Spleen (tissue), 11 donors: ENCODE measurements at regions not wholly inside any gene's neighbourhood (a gene's known extent, or its start where the extent isn't known, plus 50 kb on each side); places are given as distances from the start of the nearest gene placed in this dataset.
"Not testable (repeated sequence)": the region's sequence is repeated elsewhere in the genome, so short reads cannot be mapped to it uniquely, and the experiment has no call there.

ENCODE experiments used
- DNase-seq: peaks from one replicate; pipeline ENCODE4 v3.0.0-alpha.2; 2020
- H3K27ac ChIP-seq, 8 donors: fragments of 200-600 bp; sonication (generic) in 7 of 8; 1 replicate in 4 of 8; 2 replicates in 4 of 8; pipeline versions ENCODE4 v1.5.0 to v1.8.0; 2016 to 2021; ENCODE audit warnings: inconsistent platforms in 4 of 8, mild to moderate bottlenecking in 4 of 8, moderate library complexity in 1 of 8
- H3K27me3 ChIP-seq, 7 donors: fragments of 200-600 bp; sonication (generic) in 6 of 7; replicated peaks in 1 of 7; 1 replicate in 4 of 7; 2 replicates in 3 of 7; pipeline versions ENCODE4 v1.5.0 to v1.8.0; 2016 to 2021; ENCODE audit warnings: inconsistent platforms in 3 of 7, mild to moderate bottlenecking in 1 of 7
- H3K36me3 ChIP-seq, 6 donors: fragments of 200-600 bp; sonication (generic) in 5 of 6; 1 replicate in 4 of 6; 2 replicates in 2 of 6; pipeline versions ENCODE4 v1.5.0 to v1.8.0; 2016 to 2021; ENCODE audit warnings: inconsistent platforms in 2 of 6
- H3K4me1 ChIP-seq, 6 donors: fragments of 200-600 bp; sonication (generic) in 5 of 6; 1 replicate in 3 of 6; 2 replicates in 3 of 6; pipeline versions ENCODE4 v1.5.0 to v1.8.0; 2016 to 2021; ENCODE audit warnings: inconsistent platforms in 3 of 6
- H3K4me3 ChIP-seq, 8 donors: fragments of 200-600 bp; sonication (generic) in 7 of 8; 1 replicate in 4 of 8; 2 replicates in 4 of 8; pipeline versions ENCODE4 v1.5.0 to v1.8.0; 2016 to 2021; ENCODE audit warnings: inconsistent platforms in 4 of 8, mild to moderate bottlenecking in 4 of 8, moderate library complexity in 2 of 8
- H3K9me3 ChIP-seq, 8 donors: fragments of 200-600 bp; sonication (generic) in 7 of 8; 1 replicate in 4 of 8; 2 replicates in 4 of 8; pipeline versions ENCODE4 v1.5.0 to v1.8.0; 2016 to 2021; ENCODE audit warnings: inconsistent platforms in 4 of 8
- POLR2A ChIP-seq, 3 donors: fragments of 450-650 bp; IDR thresholded peaks; one replicate each; pipeline ENCODE4 v1.5.1; 2017; ENCODE audit warnings: antibody characterized with exemption in 3 of 3, mild to moderate bottlenecking in 1 of 3
- POLR2AphosphoS5 ChIP-seq, 3 donors: sonication (generic); formaldehyde crosslinking; IDR thresholded peaks; one replicate each; pipeline ENCODE4 v1.5.1; 2017; ENCODE audit warnings: antibody characterized with exemption in 3 of 3
- WGBS, 5 donors: extraction: QIAGEN DNeasy Blood & Tissue Kit in 3 of 5; methylation state at CpG; one replicate each; pipeline versions ENCODE4 v1.1.5 to v1.1.7; 2013 to 2018; 5-methylcytosine and 5-hydroxymethylcytosine counted together
- intact Hi-C: fragments of 100-400 bp; cut with DNase I; formaldehyde crosslinking; loops from one replicate; pipeline ENCODE4 v1.15.0; 2023; ENCODE audit warnings: low total_unique reads
- TF ChIP-seq, protein P1 (sequence below), 11 experiments: fragments of 200-600 bp in 7 of 11; fragments of 450-650 bp in 4 of 11; sonication (generic) in 4 of 11; IDR thresholded peaks in 8 of 11; conservative IDR thresholded peaks in 3 of 11; 1 replicate in 7 of 11; 2 replicates in 4 of 11; pipeline versions ENCODE4 v1.4.0 to v1.8.0; 2016 to 2021; ENCODE audit warnings: antibody characterized with exemption in 11 of 11, inconsistent platforms in 4 of 11, mild to moderate bottlenecking in 1 of 11
- donor health status: healthy with polysubstance abuse.
- donor health status: DM: no; HTN: no; CAD: no; lungs with moderate emphysema.
- donor health status: DM: no; HTN: no; CAD: no.
- donor health status: Bipolar disorder and iron deficiency.
- donor health status: healthy.
- donor health status: DM: no; HTN: no; CAD: no.
- donor health status: DM: yes; HTN: yes; CAD: no.

DNA sequence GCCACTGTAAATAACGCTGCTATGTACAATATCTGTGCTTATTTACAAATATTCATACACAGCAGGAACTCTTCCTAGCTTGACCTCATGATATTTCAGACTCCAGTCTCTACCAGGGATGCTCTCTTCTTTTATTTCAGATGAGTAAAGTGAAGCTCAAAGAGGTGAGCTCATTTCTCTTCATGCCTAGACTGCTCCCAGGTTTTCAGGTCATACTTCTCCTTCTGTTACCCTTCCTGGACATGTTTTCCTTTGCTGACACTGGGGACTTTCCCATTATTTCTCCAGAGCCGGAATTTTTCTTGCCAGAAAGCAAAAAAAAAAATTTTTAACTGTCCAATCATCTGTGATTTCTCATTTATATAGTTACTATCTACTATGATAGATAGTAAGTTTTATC is 147.2 kb upstream of the DST start:
- TF ChIP-seq, protein P1, sequence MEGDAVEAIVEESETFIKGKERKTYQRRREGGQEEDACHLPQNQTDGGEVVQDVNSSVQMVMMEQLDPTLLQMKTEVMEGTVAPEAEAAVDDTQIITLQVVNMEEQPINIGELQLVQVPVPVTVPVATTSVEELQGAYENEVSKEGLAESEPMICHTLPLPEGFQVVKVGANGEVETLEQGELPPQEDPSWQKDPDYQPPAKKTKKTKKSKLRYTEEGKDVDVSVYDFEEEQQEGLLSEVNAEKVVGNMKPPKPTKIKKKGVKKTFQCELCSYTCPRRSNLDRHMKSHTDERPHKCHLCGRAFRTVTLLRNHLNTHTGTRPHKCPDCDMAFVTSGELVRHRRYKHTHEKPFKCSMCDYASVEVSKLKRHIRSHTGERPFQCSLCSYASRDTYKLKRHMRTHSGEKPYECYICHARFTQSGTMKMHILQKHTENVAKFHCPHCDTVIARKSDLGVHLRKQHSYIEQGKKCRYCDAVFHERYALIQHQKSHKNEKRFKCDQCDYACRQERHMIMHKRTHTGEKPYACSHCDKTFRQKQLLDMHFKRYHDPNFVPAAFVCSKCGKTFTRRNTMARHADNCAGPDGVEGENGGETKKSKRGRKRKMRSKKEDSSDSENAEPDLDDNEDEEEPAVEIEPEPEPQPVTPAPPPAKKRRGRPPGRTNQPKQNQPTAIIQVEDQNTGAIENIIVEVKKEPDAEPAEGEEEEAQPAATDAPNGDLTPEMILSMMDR (IDR thresholded peaks at IDR 0.05 in 8 of 11, conservative IDR thresholded peaks at IDR 0.05 in 3 of 11) = no peak
- Histone ChIP-seq H3K4me3 (no peak overlapping the region), H3K36me3 (no peaks in the 10 kb centered on the region), H3K27ac (no peak overlapping the region), H3K9me3 (no peaks in the 10 kb centered on the region), H3K4me1 (peaks cover 0 to 18% (median 4%) of the 10 kb centered on the region in 6 donors), H3K27me3 (no peaks in the 10 kb centered on the region)
- WGBS, 5 donors = 52 to 62% (median 61%) methylated on average over 2 of the region's 2 CpGs
- intact Hi-C loops = no loop called here
- DNase-seq = no peak

DNA sequence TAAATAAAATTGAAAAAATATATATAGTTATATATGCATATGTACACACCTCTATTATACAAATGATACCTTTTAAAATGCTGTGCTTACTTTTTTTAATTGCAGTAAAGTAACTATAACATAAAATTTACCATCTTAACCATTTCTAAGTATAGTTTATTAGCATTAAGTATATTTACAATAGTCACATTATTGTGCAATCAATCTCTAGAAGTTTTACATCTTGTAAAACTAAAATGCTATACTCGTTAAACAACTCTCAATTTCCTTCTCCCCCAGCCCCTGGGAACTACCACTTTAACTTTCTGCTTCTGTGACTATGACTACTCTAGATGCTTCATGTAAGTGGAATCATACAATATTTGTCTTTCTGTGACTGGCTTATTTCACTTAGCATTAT is 146.7 kb upstream of the DST start:
- TF ChIP-seq POLR2AphosphoS5 (IDR thresholded peaks at IDR 0.05) (no peak), POLR2A (IDR thresholded peaks at IDR 0.05) (no peak)
- TF ChIP-seq, protein P1 (IDR thresholded peaks at IDR 0.05 in 8 of 11, conservative IDR thresholded peaks at IDR 0.05 in 3 of 11) = no peak
- no peaks in the 10 kb centered on the region for H3K9me3 ChIP-seq
- no peaks in the 10 kb centered on the region for H3K36me3 ChIP-seq
- peaks cover 0 to 18% (median 4%) of the 10 kb centered on the region in 6 donors for H3K4me1 ChIP-seq
- DNase-seq = no peak
- intact Hi-C loops = no loop called here
- WGBS, 5 donors = 69 to 84% (median 80%) methylated on average over 1 of the region's 1 CpG
- no peak overlapping the region for H3K27ac ChIP-seq
- no peaks in the 10 kb centered on the region for H3K27me3 ChIP-seq
- H3K4me3 ChIP-seq = no peak overlapping the region

DNA sequence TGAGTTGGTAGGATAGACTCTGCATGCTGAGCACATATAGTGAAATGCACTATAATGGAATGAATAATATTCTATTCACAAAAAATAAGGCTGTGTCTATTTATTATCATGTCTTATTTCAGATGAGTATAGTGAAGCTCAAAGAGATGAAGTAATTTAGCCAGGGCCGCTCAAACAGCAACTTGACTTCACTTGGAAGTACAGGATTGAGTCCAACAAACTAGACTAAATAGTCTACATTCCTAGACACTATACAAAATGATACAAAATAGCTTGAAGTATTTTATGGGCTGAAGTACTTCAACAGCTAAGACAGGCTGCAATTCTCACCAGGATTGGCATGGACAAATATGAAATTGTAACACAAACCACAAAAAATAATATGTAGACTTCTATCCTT is 144.5 kb upstream of the DST start:
- Histone ChIP-seq H3K9me3 (no peaks in the 10 kb centered on the region), H3K4me3 (no peak overlapping the region), H3K4me1 (peaks cover 0 to 18% (median 4%) of the 10 kb centered on the region in 6 donors), H3K36me3 (no peaks in the 10 kb centered on the region), H3K27me3 (no peaks in the 10 kb centered on the region), H3K27ac (no peak overlapping the region)
- 31 to 87% (median 80%) methylated on average over 1 of the region's 1 CpG for WGBS, 5 donors
- DNase-seq = no peak
- intact Hi-C loops = no loop called here
- TF ChIP-seq, protein P1 (IDR thresholded peaks at IDR 0.05 in 8 of 11, conservative IDR thresholded peaks at IDR 0.05 in 3 of 11) = no peak
- TF ChIP-seq POLR2A (IDR thresholded peaks at IDR 0.05) (no peak), POLR2AphosphoS5 (IDR thresholded peaks at IDR 0.05) (no peak)

DNA sequence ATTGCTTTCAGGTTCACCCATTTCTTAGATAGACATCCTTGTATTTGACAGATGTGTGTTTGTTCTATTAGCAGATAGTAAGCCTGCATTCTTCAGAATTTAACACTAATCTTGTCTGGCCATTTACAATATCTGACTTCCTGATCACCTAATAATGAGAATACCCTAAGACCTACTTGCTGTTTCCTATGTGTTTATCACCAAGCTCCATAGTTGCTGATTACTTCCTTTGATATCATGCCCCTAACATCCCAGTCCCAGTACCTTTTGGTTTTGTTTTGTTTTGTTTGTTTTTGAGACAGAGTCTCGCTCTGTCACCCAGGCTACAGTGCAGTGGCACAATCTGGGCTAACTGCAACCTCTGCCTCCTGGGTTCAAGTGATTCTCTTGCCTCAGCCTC is 143.6 kb upstream of the DST start:
- intact Hi-C loops = no loop called here
- DNase-seq = no peak
- TF ChIP-seq POLR2A (IDR thresholded peaks at IDR 0.05) (no peak), POLR2AphosphoS5 (IDR thresholded peaks at IDR 0.05) (no peak)
- TF ChIP-seq, protein P1 (IDR thresholded peaks at IDR 0.05 in 8 of 11, conservative IDR thresholded peaks at IDR 0.05 in 3 of 11) = no peak
- Histone ChIP-seq H3K4me1 (peaks cover 0 to 12% (median 4%) of the 10 kb centered on the region in 6 donors), H3K36me3 (no peaks in the 10 kb centered on the region), H3K9me3 (no peaks in the 10 kb centered on the region), H3K27ac (no peak overlapping the region), H3K27me3 (no peaks in the 10 kb centered on the region), H3K4me3 (no peak overlapping the region)
- 80 to 93% (median 92%) methylated on average over 1 of the region's 1 CpG for WGBS, 5 donors

DNA sequence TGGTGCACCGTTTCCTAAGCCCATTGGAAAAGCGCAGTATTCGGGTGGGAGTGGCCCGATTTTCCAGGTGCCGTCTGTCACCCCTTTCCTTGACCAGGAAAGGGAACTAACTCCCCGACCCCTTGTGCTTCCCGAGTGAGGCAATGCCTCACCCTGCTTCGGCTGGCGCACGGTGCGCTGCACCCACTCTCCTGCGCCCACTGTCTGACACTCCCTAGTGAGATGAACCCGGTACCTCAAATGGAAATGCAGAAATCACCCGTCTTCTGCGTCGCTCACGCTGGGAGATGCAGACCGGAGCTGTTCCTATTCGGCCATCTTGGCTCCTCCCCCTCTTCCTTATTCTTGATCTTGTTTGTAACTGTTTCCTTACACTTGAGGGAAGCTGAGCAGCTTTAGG is 142.8 kb upstream of the DST start:
- H3K4me1 ChIP-seq = peaks cover 0 to 10% (median 4%) of the 10 kb centered on the region in 6 donors
- H3K27me3 ChIP-seq, H3K27ac ChIP-seq, H3K9me3 ChIP-seq, intact Hi-C loops, H3K4me3 ChIP-seq, DNase-seq, H3K36me3 ChIP-seq: not testable (repeated sequence)
- 92 to 95% (median 94%) methylated on average over 16 to 19 of the region's 19 CpGs for WGBS, 5 donors

DNA sequence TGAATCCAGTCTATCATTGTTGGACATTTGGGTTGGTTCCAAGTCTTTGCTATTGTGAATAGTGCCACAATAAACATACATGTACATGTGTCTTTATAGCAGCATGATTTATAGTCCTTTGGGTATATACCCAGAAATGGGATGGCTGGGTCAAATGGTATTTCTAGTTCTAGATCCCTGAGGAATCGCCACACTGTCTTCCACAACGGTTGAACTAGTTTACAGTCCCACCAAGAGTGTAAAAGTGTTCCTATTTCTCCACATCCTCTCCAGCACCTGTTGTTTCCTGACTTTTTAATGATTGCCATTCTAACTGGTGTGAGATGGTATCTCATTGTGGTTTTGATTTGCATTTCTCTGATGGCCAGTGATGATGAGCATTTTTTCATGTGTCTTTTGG is 137.4 kb upstream of the DST start:
- H3K9me3 ChIP-seq, DNase-seq, H3K4me3 ChIP-seq, H3K27ac ChIP-seq, H3K4me1 ChIP-seq, intact Hi-C loops, H3K36me3 ChIP-seq, H3K27me3 ChIP-seq: not testable (repeated sequence)
- 80 to 96% (median 84%) methylated on average over 2 of the region's 2 CpGs for WGBS, 5 donors

DNA sequence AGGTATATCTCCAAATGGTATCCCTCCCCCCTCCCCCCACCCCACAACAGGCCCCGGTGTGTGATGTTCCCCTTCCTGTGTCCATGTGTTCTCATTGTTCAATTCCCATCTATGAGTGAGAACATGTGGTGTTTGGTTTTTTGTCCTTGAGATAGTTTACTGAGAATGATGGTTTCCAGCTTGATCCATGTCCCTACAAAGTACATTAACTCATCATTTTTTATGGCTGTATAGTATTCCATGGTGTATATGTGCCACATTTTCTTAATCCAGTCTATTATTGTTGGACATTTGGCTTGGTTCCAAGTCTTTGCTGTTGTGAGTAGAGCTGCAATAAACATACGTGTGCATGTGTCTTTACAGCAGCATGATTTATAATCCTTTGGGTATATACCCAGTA is 135.8 kb upstream of the DST start:
- intact Hi-C loops, H3K27me3 ChIP-seq: not testable (repeated sequence)
- 88 to 100% (median 93%) methylated on average over 1 to 2 of the region's 2 CpGs for WGBS, 5 donors

More for the DNA sequence above, 135.8 kb upstream of the DST start:
- H3K4me1 ChIP-seq, H3K27ac ChIP-seq, H3K9me3 ChIP-seq, H3K4me3 ChIP-seq, DNase-seq, H3K36me3 ChIP-seq: not testable (repeated sequence)
